ENCODE measurements at regions not wholly inside any gene's neighbourhood (a gene's known extent, or its start where the extent isn't known, plus 50 kb on each side); places are given as distances from the start of the nearest gene placed in this dataset.

DNA sequence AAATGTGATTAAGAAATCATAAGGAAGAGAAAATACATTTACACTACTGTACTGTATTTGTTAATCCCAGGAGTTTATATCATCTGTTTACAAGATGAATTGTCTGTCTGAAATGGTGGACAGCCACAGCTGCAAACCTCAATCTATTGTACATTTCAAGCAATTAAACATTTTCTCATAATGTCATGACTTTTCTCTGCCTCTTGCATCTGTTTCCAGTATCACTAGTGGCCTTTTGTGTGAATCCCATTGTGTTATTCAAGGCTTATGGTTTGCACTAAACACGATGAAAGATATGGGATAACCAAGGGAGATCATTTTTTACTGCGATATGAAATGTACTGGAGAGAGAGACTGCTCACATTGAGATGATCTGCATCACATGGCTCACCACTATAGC, 200.2 kb upstream of the LRRN1 start:
- ATAC-seq (ENCODE audit: low read depth) (no peak), DNase-seq (no peak)
- intact Hi-C loops (cut with micrococcal nuclease): no loop called here
- no peak overlapping the region for H3K4me3 Mint-ChIP-seq
- no peak overlapping the region for H3K27ac Mint-ChIP-seq
- H3K27me3 Mint-ChIP-seq: no peaks in the 10 kb centered on the region
- H3K4me1 Mint-ChIP-seq: no peaks in the 10 kb centered on the region
- H3K36me3 Mint-ChIP-seq (ENCODE audit: low read depth): no peaks in the 10 kb centered on the region
- CTCF ChIA-PET: no interaction called here
- TF ChIP-seq, protein P1, sequence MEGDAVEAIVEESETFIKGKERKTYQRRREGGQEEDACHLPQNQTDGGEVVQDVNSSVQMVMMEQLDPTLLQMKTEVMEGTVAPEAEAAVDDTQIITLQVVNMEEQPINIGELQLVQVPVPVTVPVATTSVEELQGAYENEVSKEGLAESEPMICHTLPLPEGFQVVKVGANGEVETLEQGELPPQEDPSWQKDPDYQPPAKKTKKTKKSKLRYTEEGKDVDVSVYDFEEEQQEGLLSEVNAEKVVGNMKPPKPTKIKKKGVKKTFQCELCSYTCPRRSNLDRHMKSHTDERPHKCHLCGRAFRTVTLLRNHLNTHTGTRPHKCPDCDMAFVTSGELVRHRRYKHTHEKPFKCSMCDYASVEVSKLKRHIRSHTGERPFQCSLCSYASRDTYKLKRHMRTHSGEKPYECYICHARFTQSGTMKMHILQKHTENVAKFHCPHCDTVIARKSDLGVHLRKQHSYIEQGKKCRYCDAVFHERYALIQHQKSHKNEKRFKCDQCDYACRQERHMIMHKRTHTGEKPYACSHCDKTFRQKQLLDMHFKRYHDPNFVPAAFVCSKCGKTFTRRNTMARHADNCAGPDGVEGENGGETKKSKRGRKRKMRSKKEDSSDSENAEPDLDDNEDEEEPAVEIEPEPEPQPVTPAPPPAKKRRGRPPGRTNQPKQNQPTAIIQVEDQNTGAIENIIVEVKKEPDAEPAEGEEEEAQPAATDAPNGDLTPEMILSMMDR (IDR thresholded peaks at IDR 0.05): no peak
- H3K9me3 Mint-ChIP-seq: no peaks in the 10 kb centered on the region
- POLR2A ChIA-PET: no interaction called here

DNA sequence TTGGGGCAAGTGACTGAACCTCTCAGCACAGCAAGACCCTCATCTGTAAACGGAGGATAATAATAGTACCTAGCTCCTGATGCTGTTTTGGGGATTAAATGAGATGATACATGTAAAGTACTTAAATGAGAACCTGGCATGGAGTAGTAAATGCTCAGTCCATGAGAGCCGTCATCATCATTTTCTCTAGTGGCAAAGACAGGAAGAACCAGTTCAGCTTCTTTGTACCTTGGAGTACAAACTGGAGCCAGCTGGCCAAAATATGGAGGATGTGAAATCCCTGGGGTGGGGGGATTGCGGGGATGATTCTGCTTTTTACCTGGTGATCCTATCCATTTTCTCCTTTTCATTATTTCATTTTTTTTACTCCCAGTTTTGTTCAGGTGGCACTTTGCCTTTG, 204.2 kb upstream of the LRRN1 start:
- Mint-ChIP-seq H3K9me3 (peaks cover 2% of the 10 kb centered on the region), H3K36me3 (ENCODE audit: low read depth) (no peaks in the 10 kb centered on the region), H3K4me3 (no peak overlapping the region), H3K4me1 (no peaks in the 10 kb centered on the region), H3K27ac (no peak overlapping the region), H3K27me3 (no peaks in the 10 kb centered on the region)
- ATAC-seq (ENCODE audit: low read depth): no peak
- POLR2A ChIA-PET: no interaction called here
- TF ChIP-seq, protein P1 (IDR thresholded peaks at IDR 0.05): no peak
- intact Hi-C loops (cut with micrococcal nuclease): no loop called here
- DNase-seq: no peak
- CTCF ChIA-PET: no interaction called here

GRCh38 chr3:3589715-3590130, 209.5 kb upstream of the LRRN1 start:
- no peak for ATAC-seq (ENCODE audit: low read depth)
- TF ChIP-seq, protein P1 (IDR thresholded peaks at IDR 0.05): no peak
- H3K36me3 Mint-ChIP-seq (ENCODE audit: low read depth): no peaks in the 10 kb centered on the region
- H3K27ac Mint-ChIP-seq: no peak overlapping the region
- no peak overlapping the region for H3K4me3 Mint-ChIP-seq
- H3K4me1 Mint-ChIP-seq: no peaks in the 10 kb centered on the region
- H3K27me3 Mint-ChIP-seq: no peaks in the 10 kb centered on the region
- intact Hi-C loops (cut with micrococcal nuclease): no loop called here
- H3K9me3 Mint-ChIP-seq: peaks cover 2% of the 10 kb centered on the region
- ChIA-PET POLR2A (no interaction called here), CTCF (no interaction called here)
- no peak for DNase-seq

DNA sequence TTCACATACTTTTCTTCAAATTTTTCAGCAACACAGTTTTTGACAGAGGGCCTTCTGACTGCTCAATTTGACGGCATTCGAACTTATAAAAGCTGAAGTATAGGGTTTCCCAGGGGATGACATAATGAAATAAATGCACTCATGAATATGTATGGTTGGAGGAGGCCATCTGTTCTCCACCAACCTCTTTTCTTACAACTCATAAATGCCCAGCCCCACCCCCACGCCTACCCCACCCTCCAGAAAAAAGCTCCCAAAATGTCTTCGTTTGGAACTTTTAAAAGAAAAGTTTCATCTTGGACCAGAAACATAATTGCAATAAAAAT, 211.6 kb upstream of the LRRN1 start:
- Mint-ChIP-seq H3K4me3 (no peak overlapping the region), H3K27ac (no peak overlapping the region), H3K9me3 (no peaks in the 10 kb centered on the region), H3K27me3 (no peaks in the 10 kb centered on the region), H3K36me3 (ENCODE audit: low read depth) (no peaks in the 10 kb centered on the region), H3K4me1 (no peaks in the 10 kb centered on the region)
- no peak for DNase-seq
- TF ChIP-seq, protein P1 (IDR thresholded peaks at IDR 0.05): no peak
- intact Hi-C loops (cut with micrococcal nuclease): no loop called here
- no peak for ATAC-seq (ENCODE audit: low read depth)
- POLR2A ChIA-PET: no interaction called here
- CTCF ChIA-PET: no interaction called here

DNA sequence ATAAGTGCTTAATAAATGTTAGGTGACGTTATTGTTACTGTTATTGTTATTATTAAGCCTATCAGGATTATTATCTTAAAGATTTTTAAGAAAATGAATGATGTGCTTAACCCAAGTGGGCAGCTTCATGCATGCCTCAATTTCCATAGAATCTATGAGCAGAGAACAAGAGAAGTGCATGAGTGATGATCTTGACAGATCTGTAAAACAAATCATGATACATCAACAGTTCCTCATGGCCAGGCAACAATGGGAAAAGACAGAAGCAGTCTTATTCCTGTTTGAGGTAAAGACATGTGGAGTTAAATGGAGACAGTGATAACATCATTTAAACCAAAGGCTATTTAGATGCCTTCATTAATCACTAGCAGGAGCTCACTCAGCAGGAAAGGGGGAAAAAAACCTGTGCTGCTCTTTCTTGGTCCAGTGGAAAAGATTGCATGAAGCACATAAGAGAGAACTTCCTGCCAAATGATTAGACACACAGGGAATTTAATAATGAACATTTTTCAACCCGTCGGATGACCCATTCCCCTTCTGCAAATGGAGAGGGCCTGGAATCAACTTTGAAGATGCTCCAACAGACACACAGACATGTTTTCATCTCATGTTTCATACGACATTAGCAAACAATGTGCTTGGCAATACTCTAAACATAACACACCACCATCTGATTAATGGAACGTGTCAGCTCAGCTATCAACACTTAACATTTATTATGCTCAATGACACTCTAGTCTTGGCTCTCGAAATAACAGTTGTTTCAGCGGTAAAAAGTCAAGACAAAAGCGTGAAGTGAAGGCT, 212.2 kb upstream of the LRRN1 start:
- ChIA-PET POLR2A (no interaction called here), CTCF (no interaction called here)
- TF ChIP-seq, protein P1 (IDR thresholded peaks at IDR 0.05): no peak
- Mint-ChIP-seq H3K9me3 (no peaks in the 10 kb centered on the region), H3K27me3 (no peaks in the 10 kb centered on the region), H3K4me3 (no peak overlapping the region), H3K4me1 (no peaks in the 10 kb centered on the region), H3K27ac (no peak overlapping the region), H3K36me3 (ENCODE audit: low read depth) (no peaks in the 10 kb centered on the region)
- DNase-seq (no peak), ATAC-seq (ENCODE audit: low read depth) (no peak)
- intact Hi-C loops (cut with micrococcal nuclease): no loop called here
